ENCODE measurements at regions not wholly inside any gene's neighbourhood (a gene's known extent, or its start where the extent isn't known, plus 50 kb on each side); places are given as distances from the start of the nearest gene placed in this dataset.

- DNase-seq = no peak
Observed at GRCh38 chr15:98480844-98481243, 167.5 kb upstream of the IGF1R start.

- DNase-seq = no peak
Observed at GRCh38 chr15:98483575-98484130, 164.7 kb upstream of the IGF1R start.

DNA sequence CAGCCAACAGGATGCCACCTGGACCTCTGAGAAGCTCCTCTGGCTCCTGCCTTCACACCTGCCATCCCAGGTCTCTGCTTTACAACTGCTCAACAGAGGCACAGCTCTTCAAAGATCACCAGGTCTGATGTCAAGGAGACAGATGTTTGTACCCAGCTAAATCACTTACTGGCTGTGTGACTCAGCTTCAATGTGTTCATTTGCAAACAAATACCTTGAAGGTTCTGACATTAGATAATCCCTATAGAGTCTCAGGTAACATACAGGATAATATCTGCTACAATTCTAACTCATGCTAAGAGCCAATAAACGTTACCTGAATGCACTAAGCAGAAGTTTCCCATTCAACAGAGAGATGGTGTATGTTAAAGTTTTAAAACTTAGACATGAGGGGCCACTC, 163.4 kb upstream of the IGF1R start:
- no peak for DNase-seq

DNA sequence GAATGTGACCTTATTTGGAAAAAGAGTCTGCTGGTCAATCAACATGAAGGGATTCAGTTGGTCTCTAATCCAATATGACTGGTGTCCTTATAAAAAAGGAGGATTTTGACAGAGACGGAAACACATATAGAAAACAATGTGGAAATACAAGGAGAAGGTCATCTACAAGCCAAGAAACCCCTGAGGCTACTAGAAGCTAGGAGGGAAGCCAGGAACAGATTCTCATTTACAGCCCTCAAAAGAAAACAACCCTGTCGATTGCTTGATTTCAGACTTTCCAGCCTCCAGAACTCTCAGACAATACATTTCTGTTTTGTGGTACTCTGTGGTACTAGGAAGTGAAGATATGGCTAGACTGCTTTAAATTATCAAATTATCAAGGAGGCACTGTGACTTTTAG, 162.9 kb upstream of the IGF1R start:
- DNase-seq = no peak

DNA sequence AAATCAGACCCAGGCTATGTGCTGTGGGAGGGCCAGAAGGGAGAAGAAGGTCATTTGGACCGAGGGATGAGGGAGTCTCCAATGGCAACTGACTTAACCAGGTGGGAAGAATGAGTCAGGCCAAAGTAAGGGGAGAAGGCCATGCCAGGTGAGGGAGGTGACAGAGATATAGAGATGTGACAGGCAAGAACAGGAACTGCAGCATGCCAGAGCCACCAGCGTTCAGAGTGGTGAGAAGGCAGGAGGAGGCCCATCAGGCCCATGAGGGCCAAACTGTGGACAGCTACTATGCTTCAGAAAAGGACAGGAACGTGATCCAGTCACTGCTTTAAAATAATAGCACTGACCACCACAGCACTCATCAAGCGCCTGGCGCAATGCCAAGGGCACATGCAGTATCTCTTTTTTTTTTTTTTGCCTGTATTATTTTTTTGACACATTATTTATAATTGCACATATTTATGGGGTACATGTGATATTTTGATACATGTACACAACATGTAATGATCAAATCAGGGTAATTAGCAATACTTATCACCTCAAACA, 154.3 kb upstream of the IGF1R start:
- no peak for DNase-seq

DNA sequence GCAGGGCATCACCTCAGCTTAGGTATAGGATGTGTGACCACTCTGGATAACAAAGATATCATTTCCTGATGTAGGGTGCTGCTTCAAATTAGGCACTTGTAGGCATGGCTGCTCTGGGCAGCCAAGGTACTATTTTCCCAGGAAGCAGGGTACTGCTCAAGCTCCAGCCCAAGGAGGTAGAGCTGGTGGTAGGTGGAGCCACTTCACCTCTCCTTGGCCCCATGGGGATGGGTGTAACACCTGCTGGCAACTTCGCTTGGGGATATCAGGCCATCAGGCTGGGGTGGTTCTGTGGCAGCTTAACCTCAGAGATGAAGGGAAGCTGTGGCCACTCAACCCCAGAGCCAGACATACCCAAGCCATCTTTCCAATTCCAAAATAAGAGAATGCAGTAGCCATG, 147.1 kb upstream of the IGF1R start:
- no peak for DNase-seq

GRCh38 chr15:98501632-98502031, 146.7 kb upstream of the IGF1R start:
- no peak for DNase-seq

DNA sequence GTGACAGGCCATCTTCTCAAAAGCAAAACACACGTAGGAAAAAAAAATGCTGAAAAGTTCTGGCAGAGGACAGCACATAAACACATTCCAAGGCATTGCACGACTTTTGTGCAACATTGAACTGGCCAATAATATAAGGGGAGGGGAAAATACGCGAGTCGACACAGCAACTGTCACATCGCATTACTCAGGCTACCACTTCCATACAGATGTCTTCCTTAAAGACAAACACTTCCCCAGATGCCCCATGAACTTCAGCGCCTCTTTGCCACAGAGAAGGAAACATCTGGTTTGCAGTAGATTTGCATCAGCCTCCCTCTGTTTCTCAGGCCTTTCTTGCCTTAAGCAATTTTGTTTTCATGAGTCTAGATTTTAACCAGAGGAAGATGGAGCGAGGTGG, 144.4 kb upstream of the IGF1R start:
- no peak for DNase-seq

GRCh38 chr15:98504998-98505397, 143.3 kb upstream of the IGF1R start:
- DNase-seq = no peak

DNA sequence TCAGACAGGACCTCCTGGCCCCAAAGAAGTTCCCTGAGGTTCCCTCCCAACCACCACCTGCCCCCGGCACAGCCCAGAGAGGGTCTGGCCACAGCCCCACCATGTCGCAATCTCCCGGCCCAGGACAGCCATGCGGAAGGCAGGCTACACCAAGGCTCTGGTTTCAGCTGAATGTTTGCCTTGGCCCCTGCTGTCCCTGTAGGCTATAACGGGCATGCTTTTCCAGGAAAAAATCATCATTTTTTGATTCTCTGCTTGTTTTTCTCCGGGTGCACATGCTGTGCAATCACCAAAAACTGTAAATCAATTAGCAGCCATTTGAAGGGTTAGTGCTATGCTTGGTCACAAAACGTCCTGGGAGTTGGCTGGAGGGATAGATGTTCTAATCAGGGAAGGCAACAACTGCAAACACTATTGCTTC, 142.7 kb upstream of the IGF1R start:
- no peak for DNase-seq

- DNase-seq = no peak
Observed at GRCh38 chr15:98506172-98506571, 142.2 kb upstream of the IGF1R start.

DNA sequence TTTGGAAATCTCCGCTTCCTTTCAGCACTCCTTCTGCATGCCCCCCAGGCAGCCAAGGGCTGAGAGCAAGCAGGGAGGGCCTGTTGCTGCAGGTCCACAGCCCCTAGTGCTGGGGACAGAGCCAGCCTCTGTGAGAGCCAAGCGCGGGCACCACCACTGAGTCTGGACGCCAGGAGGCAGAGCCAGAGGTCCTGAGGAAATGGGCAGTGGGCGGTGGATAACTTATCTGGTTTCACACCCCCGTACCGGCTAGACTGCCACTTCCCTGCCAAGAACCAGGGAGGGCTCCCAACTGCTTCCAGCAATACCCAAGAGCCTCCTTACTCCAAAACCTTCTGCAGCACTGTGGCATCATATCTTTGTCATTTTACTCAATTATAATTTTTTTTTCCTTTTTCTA, 141.6 kb upstream of the IGF1R start:
- DNase-seq = no peak

DNA sequence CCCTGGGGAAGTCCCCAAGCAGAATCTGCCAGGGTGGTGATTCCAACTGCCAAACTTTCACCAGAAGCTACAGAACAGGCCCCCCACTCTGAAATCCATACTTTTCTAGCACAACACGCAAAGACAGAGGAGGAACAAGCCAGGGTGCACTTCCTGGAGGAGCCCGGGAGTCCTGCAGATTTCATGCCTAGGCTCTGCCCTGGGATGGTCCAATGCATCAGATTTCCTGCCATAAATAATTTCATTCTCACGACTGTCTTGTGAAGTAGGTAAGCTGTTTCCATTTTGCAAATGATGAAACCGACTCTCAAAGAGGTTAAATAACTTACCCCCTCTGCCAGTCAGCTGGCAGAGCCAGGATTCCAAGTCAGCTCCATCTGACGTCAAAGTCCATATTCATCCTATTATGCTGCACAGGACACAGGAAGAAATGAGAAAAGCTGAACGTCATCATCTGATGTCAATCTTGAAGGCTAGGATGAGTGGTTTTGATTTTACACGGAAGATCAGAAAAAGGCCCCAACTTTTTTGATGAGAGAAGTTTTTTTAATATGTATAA, 134.8 kb upstream of the IGF1R start:
- DNase-seq = no peak

DNA sequence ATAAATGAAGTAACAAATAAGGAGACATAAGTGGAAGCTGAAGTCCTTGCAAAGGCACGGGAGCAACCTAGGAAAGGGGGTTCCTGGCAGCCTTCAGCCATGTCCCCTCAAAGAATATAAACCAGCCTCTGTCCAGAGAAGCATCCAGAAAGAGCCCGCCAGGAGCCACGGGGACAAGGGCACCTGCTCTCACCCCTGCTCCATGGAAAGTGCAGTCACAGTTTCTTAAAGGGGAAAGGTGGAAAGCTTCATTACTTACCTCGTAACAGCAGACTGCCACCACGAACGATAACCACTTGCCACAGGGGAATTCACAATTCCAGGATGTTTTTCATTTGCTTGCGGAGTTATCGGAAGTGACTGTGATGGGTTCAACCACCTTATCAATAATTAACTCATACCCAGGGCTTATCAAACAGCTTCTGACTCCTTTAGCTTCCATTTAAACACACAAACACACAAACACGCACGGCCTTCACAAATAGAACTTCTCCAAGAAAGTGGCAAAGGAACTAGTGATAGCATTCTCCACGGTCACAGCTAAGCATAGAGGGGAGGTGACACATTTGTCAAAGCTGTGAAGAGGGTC, 134.2 kb upstream of the IGF1R start:
- DNase-seq = no peak

DNA sequence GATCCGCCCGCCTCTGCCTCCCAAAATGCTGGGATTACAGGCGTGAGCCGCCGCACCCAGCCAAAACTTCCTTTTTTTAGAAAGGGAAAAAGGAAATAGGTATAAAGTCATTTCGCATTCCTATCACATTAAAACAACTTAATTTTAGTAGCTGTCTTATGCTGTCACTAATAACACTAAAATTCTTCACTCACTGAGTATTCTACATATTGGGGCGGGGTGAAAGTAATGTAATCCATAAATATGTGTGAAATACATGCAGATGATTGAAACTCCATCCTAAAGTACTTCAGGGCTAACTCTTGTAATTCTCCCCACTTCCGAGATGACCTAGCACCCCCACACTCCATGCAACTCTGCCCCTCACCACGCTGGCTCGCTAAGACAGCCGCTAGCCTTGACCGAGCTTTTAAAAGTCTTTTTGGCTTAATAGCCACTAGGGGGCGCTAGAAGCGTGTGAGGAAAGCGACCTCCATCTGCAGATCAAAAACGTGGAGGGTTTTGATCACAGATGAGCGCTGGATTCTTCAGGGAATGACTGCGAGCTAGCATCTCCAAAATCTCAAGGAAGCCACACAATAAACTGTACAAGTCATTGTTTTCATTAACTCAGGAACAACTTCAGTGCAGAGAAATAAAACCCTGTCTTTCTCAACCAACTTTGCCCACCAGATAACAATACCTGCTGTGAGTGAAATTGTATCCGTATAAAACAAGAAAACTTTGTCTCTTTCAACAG, 129.3 kb upstream of the IGF1R start:
- peak; percentile 39 for DNase-seq

- no peak for DNase-seq
Observed at GRCh38 chr15:98519767-98520550, 128.4 kb upstream of the IGF1R start.

- no peak for DNase-seq
Observed at GRCh38 chr15:98522127-98522526, 126.2 kb upstream of the IGF1R start.

DNA sequence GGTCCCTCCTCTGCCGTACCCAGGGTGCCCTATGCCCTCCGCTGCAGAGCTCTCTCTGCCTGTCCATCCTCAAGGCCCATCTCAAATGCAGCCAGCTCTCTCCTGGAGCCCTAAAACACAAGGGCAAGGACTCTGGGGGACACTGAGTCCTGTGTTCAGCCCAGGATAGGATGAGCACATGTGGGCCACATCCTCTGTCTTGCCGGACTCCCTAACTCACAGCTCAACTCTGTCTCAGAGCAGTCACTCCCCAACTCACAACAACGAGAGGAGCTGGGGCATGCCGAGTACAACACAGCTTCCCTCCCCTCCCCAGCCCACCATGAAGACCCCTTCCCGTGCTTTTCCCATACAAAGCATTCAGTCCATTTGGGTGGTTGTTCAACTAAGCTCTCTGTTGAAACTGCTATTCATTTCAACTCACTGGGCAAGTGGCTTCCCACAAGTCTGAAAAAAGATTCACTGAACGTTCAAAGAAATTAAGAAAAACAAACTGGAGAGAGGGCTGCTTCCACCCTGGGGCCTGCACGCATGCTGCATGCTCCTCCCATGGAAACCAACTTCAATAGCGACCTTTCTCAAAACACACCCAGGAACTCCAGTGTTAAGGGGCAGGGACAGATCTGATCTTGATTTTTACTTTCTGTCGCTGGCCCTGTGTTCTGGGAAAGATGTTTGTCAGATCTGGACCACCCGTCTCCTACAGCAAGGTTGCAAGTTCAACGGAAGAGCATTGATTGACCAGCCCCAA, 124.3 kb upstream of the IGF1R start:
- DNase-seq = no peak

GRCh38 chr15:98524838-98525660, 123.3 kb upstream of the IGF1R start:
- DNase-seq = no peak

GRCh38 chr15:98525661-98526001, 122.7 kb upstream of the IGF1R start:
- no peak for DNase-seq

DNA sequence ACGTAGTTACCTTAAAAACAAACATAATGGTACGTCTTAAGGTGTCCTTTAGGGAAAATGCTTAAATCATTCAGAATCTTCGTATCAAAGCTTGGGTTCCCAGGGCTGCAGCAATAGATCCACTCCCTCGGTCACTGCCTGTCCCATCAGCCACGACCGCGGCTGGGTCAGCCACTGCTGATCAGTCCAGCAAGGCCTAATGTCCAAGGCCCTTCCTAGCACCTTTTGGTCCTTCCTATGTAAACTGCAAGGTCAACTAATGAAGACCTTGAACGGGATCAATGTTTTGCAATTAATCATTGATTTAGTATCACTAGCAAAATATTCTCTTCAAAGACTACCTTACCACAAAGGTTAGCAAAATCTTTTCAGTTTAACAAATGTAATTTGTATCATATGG, 122.2 kb upstream of the IGF1R start:
- no peak for DNase-seq
